Neural crest cell (in vitro differentiated cells): ENCODE measurements at regions not wholly inside any gene's neighbourhood (a gene's known extent, or its start where the extent isn't known, plus 50 kb on each side); places are given as distances from the start of the nearest gene placed in this dataset.

Experiments used
- DNase-seq: peaks from one replicate; pipeline ENCODE4 v3.0.0; 2021; ENCODE audit warnings: low read depth, mixed read lengths, low spot score
- H3K27ac Mint-ChIP-seq: one replicate; pipeline ENCODE4 v1.8.0; 2021; ENCODE audit warnings: mild to moderate bottlenecking, mixed read lengths; ENCODE audit not compliant: unreplicated experiment
- H3K27me3 Mint-ChIP-seq: 2 replicates; pipeline ENCODE4 v1.8.0; 2021; ENCODE audit warnings: low read depth, mild to moderate bottlenecking, mixed read lengths
- H3K36me3 Mint-ChIP-seq: 2 replicates; pipeline ENCODE4 v1.8.0; 2021; ENCODE audit warnings: low read depth, mild to moderate bottlenecking, mixed read lengths
- H3K4me1 Mint-ChIP-seq: 2 replicates; pipeline ENCODE4 v1.8.0; 2021; ENCODE audit warnings: mixed read lengths
- H3K4me3 Mint-ChIP-seq: one replicate; pipeline ENCODE4 v1.8.0; 2021; ENCODE audit warnings: mild to moderate bottlenecking, mixed read lengths
- H3K9me3 Mint-ChIP-seq: 2 replicates; pipeline ENCODE4 v1.8.0; 2021; ENCODE audit warnings: mixed read lengths
- CTCF ChIP-seq: fragments of 200-600 bp; sonication (generic); conservative IDR thresholded peaks from 2 replicates; pipeline ENCODE4 v1.5.0; 2021; ENCODE audit warnings: antibody characterized with exemption, mild to moderate bottlenecking

GRCh38 chr6:120116343-120116742 is 766.8 kb upstream of the MAN1A1 start:
- no peak for TF ChIP-seq CTCF
- Mint-ChIP-seq H3K9me3 (peaks cover 2% of the 10 kb centered on the region), H3K36me3 (no peaks in the 10 kb centered on the region), H3K4me3 (no peak overlapping the region), H3K4me1 (no peaks in the 10 kb centered on the region), H3K27ac (no peak overlapping the region), H3K27me3 (no peaks in the 10 kb centered on the region)
- DNase-seq: no peak

- no peak for TF ChIP-seq CTCF
- Mint-ChIP-seq H3K9me3 (no peaks in the 10 kb centered on the region), H3K27me3 (no peaks in the 10 kb centered on the region), H3K36me3 (no peaks in the 10 kb centered on the region), H3K4me3 (no peak overlapping the region), H3K27ac (no peak overlapping the region), H3K4me1 (no peaks in the 10 kb centered on the region)
- DNase-seq: no peak
Measured at GRCh38 chr6:120112980-120113379, 763.4 kb upstream of the MAN1A1 start.

GRCh38 chr6:120111001-120111400 is 761.4 kb upstream of the MAN1A1 start:
- no peak for TF ChIP-seq CTCF

GRCh38 chr6:120108061-120108795 is 758.7 kb upstream of the MAN1A1 start:
- H3K36me3 Mint-ChIP-seq: no peaks in the 10 kb centered on the region
- H3K4me3 Mint-ChIP-seq: no peak overlapping the region
- H3K27ac Mint-ChIP-seq: no peak overlapping the region
- H3K27me3 Mint-ChIP-seq: peaks cover 2% of the 10 kb centered on the region
- no peaks in the 10 kb centered on the region for H3K9me3 Mint-ChIP-seq
- TF ChIP-seq CTCF: no peak
- DNase-seq: no peak
- H3K4me1 Mint-ChIP-seq: no peaks in the 10 kb centered on the region

More at GRCh38 chr6:120111001-120111400, 761.4 kb upstream of the MAN1A1 start:
- no peak overlapping the region for H3K4me3 Mint-ChIP-seq
- H3K27me3 Mint-ChIP-seq: peaks cover 2% of the 10 kb centered on the region
- no peak for DNase-seq
- H3K36me3 Mint-ChIP-seq: no peaks in the 10 kb centered on the region
- no peak overlapping the region for H3K27ac Mint-ChIP-seq
- H3K9me3 Mint-ChIP-seq: no peaks in the 10 kb centered on the region
- H3K4me1 Mint-ChIP-seq: no peaks in the 10 kb centered on the region

GRCh38 chr6:120103618-120104017 is 754.1 kb upstream of the MAN1A1 start:
- no peak for DNase-seq
- H3K4me1 Mint-ChIP-seq: no peaks in the 10 kb centered on the region
- no peak for TF ChIP-seq CTCF
- H3K4me3 Mint-ChIP-seq: no peak overlapping the region
- no peaks in the 10 kb centered on the region for H3K36me3 Mint-ChIP-seq
- H3K27me3 Mint-ChIP-seq: peaks cover 2% of the 10 kb centered on the region
- H3K27ac Mint-ChIP-seq: no peak overlapping the region
- H3K9me3 Mint-ChIP-seq: no peaks in the 10 kb centered on the region
